GM18858 (cell line): ENCODE measurements at regions not wholly inside any gene's neighbourhood (a gene's known extent, or its start where the extent isn't known, plus 50 kb on each side); places are given as distances from the start of the nearest gene placed in this dataset.
A peak's percentile ranks its signal among the peaks of the same experiment; 100 is the strongest.
"Not testable (repeated sequence)": the region's sequence is repeated elsewhere in the genome, so short reads cannot be mapped to it uniquely, and the experiment has no call there.

ENCODE experiments used
- ATAC-seq: cut with Tn5 transposase; IDR thresholded peaks from one replicate; pipeline ENCODE4 v1.9.1; 2021; ENCODE audit not compliant: unreplicated experiment

DNA sequence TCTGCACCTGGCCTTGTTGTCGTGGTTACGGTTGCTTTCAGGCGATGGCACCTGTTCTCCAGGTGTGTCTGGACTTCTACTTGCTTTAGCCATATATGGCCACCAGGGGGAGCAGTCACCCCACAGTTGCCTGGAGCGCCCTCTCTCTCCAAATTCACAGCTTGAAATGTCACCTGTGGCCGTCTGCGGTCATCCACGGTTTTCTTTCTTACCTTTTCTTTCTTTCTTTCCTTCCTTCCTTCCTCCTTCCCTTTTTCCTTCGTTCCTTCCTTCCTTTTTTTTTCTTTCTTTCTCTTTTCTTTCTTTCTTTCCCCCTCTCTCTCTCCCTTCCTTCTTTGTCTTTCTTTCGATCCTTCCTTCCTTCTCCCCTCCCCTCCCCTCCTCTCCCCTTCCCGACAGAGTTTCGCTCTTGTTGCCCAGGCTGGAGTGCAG, 150.5 kb upstream of the VKORC1L1 start:
- peak; percentile 72 for ATAC-seq

- ATAC-seq = not testable (repeated sequence)
These were observed 145.7 kb upstream of the VKORC1L1 start for GRCh38 chr7:65727182-65727581.

GRCh38 chr7:65731129-65731528, 141.7 kb upstream of the VKORC1L1 start:
- ATAC-seq = no peak

DNA sequence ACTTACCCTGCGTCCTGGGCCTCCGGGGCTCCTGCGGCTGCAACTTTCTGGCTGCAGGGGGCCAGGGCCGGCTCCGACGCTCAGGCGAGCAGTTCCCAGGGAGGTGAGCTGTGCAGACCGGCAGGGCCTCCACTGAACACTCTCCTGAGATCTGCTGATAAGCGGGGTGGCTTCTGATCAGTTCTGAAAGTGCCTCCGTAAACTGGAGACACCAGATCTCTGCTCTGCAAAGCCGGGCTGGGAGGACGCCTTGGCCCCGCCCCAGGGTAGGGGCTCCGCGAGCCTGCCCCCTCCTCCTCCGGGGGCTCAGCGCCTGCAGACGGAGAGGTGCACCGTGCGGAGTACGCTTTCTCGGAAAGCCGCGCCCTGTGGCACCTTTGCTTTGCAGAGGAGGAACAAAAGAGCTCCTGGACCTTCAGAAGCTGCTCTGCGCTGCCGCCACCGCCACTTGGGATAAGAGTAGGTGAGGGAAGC, 141.3 kb upstream of the VKORC1L1 start:
- ATAC-seq = no peak

- no peak for ATAC-seq
These were observed 128.5 kb upstream of the VKORC1L1 start for GRCh38 chr7:65744406-65744805.

DNA sequence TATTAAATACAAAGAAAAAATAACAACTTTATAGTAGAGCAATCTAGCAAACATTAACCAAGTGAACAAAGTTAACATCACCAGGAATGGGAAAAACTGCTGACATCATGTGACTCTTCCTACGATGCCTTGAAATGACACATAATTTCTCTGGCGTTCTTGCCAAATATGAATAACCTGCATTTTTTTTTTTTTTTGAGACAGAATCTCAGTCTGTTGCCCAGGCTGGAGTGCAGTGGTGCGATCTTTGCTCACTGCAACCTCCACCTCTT, 126.5 kb upstream of the VKORC1L1 start:
- ATAC-seq = no peak

- no peak for ATAC-seq
These were observed 123.8 kb upstream of the VKORC1L1 start for GRCh38 chr7:65749039-65749438.

- no peak for ATAC-seq
These were observed 123.4 kb upstream of the VKORC1L1 start for GRCh38 chr7:65749518-65749917.

DNA sequence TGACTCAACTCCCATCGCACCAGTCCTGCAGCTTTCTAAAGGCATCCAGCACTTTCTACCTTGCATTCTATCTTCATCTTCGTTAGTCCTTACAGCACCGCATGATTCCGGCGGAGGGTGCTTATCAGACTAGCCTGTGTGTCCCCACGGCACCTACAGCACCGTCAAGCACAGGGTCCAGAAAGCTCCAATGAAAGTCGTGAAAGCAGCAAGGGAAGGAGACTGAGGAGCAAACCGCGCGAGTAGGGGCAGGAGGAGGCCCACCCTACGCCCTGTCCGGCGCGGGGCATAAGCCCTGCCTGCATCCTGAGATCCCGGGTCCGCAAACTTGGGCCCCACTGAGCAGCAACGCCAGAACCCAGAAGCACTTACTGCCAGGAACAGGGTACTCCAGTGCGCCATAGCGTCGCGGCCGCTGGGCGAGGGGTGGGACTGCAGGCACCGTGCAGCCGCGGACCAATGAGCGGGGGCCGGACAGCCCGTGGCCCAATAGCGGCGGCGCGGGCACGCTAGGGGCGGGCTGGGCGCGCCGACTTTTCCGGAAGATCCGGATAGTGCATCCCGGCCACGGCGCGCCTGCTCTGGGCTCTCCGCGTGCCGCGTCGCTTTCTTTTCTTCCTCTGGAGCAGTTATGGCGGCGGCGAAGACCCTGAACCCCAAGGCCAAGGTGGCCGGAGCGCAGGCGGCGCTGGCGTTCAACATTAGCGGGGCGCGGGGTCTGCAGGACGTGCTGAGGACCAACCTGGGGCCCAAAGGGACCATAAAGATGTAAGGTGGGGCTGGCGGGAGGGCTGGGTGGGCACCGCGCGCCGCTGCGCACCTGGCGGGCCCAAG, 122.1 kb upstream of the VKORC1L1 start:
- ATAC-seq = peak; percentile 98

DNA sequence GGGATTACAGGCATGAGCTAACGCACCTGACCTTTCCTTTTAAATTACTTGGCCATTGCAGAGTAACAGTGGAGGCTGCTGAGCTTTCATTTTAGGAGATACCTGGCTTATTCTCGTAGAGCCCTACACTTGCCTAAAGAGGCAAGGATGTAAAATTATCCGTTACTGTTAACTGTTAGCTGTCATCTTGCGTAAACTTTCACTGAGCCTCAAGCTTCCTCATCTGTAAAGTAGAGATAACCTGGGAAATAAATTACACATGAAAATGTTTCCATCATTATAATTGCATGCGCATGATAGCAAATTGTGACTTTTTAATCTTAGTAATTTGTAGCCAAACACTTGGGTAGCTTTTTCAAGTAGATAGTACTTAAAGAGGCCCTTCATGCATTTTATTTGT, 118.8 kb upstream of the VKORC1L1 start:
- not testable (repeated sequence) for ATAC-seq

GRCh38 chr7:65758991-65759390, 113.9 kb upstream of the VKORC1L1 start:
- not testable (repeated sequence) for ATAC-seq

- ATAC-seq = not testable (repeated sequence)
These were observed 110.2 kb upstream of the VKORC1L1 start for GRCh38 chr7:65762712-65763111.

- ATAC-seq = not testable (repeated sequence)
These were observed 109.8 kb upstream of the VKORC1L1 start for GRCh38 chr7:65763114-65763513.

GRCh38 chr7:65770473-65771225, 102.2 kb upstream of the VKORC1L1 start:
- ATAC-seq = peak; percentile 96

GRCh38 chr7:65771226-65771569, 101.7 kb upstream of the VKORC1L1 start:
- ATAC-seq = not testable (repeated sequence)

DNA sequence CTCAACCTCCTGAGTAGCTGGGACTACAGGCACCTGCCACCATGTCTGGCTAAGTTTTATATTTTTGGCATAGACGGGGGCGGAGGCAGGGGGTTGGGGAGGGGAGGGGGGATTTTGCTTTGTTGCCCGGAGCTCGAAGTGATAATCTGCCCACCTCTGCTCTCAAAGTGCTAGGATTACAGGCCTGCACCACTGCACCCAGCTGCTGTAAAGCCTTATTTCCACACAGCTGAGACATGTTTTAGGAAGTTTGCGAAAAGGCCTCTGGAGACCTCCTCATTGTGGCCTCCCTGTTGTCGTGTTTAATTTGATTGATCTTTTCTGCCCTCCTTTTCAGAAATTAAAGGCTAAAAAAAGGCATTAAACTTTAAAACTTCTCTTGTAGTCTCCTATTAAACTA, 96.2 kb upstream of the VKORC1L1 start:
- not testable (repeated sequence) for ATAC-seq

DNA sequence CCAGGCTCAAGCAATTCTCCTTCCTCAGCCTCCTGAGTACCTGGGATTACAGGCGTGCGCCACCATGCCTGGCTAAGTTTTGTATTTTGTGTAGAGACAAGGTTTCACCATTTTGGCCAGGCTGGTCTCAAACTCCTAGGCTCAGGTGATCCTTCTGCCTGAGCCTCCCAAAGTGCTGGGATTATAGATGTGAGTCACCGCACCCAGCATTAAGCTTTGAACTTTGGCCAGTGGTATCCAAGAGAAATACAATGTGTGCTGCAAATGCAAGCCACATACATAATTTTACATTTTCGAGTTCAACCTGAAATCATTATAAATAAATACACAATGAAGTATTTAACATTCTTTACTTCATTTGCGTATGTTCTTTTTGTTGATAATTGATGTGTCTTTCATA, 82.9 kb upstream of the VKORC1L1 start:
- not testable (repeated sequence) for ATAC-seq

- ATAC-seq = not testable (repeated sequence)
These were observed 81.1 kb upstream of the VKORC1L1 start for GRCh38 chr7:65791788-65792187.

DNA sequence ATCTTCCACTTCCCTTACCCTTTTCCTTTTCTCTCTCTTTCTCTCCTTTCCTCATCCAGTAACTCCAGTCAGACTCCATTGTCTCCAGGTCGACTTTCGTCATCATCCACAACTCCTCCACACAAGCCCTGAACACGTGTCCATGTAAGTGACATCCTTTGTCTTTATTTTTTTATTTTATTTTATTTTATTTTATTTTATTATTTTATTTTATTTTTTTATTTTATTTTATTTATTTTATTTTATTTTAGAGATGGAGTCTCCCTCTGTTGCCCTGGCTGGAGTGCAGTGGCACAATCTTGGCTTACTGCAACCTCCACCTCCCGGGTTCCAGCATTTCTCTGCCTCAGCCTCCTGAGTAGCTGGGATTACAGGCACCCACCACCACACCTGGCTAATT, 80.1 kb upstream of the VKORC1L1 start:
- not testable (repeated sequence) for ATAC-seq

DNA sequence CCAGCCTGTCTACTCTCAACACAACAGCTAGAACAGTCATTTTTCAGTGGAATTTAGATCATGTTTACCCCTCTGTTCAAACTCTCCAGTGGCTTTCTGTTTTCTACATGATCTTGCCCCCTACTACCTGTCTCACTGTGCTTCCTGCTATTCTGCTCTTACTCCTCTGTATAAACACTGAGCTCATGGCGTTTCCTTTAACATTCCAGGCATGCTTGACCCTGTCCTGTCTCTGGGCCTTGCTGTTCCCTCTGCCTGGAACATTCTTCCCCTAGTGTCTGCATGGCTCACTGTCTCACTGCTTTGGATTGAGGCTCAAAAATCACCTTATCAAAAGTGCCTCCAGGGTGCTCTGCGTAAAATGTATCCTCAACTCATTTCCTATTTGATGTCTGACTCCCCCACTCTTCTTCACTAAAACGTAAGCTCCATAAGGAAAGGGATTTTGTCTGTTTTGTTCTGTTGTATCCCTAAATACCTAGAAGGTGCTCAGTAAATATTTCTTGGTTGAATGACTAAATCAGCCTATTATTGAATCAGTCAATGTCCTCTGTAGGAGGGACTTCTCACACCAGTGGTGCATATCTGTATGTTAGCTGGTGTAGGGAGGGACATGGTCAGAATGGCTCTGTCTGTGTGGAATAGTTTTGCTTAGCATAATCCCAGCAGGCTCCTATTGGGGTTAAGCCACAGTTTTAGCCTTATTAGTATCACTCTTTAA, 78.0 kb upstream of the VKORC1L1 start:
- not testable (repeated sequence) for ATAC-seq

DNA sequence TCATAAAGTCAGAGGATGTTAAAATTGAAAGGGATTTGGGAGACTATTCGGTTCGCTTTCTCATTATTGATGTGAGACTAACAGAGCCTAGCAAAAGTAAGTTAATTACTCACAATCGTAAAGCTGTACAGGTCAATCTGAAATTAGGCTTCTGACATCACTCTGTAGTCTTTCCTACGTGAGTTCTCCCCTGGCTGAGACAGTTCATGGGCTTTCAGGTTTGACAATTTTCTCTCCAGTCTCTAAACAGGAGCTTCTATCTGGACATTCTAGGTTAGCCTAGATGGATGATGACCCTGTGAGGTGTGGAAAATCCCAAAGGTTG, 77.5 kb upstream of the VKORC1L1 start:
- not testable (repeated sequence) for ATAC-seq

GRCh38 chr7:65796205-65796604, 76.7 kb upstream of the VKORC1L1 start:
- no peak for ATAC-seq
